Hematopoietic multipotent progenitor cell (in vitro differentiated cells): ENCODE measurements at regions not wholly inside any gene's neighbourhood (a gene's known extent, or its start where the extent isn't known, plus 50 kb on each side); places are given as distances from the start of the nearest gene placed in this dataset.

Experiments used
- DNase-seq, 3 donors: peaks; one replicate each; pipeline ENCODE4 v3.0.0-alpha.2; 2011 to 2015; ENCODE audit warnings: low read depth in 2 of 3, low spot score in 2 of 3

GRCh38 chr3:78368636-78369345 lies 1328.9 kb downstream of the ROBO2 start:
- no peak for DNase-seq

- DNase-seq: no peak
These were observed 1350.3 kb downstream of the ROBO2 start for GRCh38 chr3:78390221-78390620.

GRCh38 chr3:78398401-78398800 lies 1358.5 kb downstream of the ROBO2 start:
- DNase-seq: no peak

DNA sequence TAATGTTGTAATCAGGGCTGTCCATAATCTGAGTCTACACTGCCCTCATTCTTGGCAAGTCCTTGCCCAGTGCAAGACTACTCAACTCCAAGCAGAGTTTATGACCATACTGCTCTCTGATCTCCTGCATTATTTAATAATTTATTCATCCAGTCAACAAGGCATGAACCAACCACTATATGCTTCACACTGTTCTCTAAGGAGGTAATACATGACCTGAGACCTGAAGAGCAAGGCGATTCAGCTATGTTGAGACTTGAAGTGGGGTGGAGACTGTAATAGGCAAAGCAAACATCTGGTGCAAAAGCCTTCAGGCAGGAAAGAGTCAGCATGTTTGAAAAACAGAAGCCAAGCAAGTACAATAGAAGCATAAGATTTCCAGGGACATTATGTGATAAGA lies 1362.8 kb downstream of the ROBO2 start:
- DNase-seq: no peak

- DNase-seq: no peak
These were observed 1362.1 kb downstream of the ROBO1 start for GRCh38 chr3:78405745-78406144.

- no peak for DNase-seq
These were observed 1361.4 kb downstream of the ROBO1 start for GRCh38 chr3:78406396-78406795.

- DNase-seq: no peak
These were observed 1357.7 kb downstream of the ROBO1 start for GRCh38 chr3:78410077-78410476.

GRCh38 chr3:78414261-78414660 lies 1353.5 kb downstream of the ROBO1 start:
- no peak for DNase-seq

- no peak for DNase-seq
These were observed 1347.2 kb downstream of the ROBO1 start for GRCh38 chr3:78420611-78421010.

DNA sequence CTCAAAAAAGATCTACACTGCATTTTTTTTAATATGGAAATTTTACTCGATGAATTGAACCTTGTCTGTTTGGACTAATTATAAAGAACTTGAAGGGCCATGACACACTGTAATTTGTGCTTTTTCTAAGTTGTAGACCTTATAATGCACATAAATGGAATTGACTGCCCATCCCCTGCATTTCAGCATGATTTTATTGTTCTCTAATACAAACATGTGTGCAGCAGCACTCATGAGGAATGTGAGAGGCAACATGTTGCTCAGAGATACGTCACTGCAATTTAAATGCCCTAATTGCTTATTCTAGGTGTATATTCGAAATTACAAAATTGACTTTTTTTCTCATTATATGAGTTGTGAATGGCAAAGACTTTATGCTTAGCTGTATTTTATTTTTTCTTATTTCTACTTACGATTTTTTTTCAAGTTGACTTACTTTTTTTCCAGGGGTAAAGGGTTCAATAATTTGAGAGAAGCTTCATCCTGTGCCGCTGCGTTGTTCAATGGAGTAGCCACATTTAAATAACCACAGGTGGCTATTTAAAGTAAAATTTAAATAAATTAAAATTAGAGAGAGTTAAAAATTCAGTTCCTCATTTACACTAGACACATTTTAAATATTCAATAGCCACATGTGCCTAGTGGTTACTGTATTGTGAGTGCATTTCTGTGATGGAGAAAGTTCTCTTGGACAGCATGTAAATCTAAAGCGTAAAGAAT lies 1346.4 kb downstream of the ROBO1 start:
- no peak for DNase-seq

GRCh38 chr3:78424656-78425055 lies 1343.1 kb downstream of the ROBO1 start:
- no peak for DNase-seq

DNA sequence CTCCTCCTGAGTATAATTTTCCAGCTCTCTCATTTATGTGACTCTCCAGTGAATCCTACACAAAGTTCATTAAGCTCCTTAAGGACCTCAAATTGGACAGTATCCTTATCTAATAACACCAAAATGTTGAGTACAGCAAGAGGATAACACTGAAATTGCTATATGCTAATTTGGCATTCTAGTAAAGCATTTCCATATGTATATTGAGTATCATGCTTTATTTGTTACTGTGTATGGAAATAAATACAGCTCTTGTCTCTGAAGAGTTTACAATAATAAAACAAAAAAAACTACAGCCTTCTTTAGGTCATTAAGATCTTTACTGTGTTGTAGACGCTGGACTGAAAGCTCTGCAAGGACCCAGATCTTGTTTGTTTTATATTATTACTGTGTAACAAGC lies 1341.3 kb downstream of the ROBO1 start:
- DNase-seq: no peak

GRCh38 chr3:78427303-78427702 lies 1340.5 kb downstream of the ROBO1 start:
- DNase-seq: no peak

DNA sequence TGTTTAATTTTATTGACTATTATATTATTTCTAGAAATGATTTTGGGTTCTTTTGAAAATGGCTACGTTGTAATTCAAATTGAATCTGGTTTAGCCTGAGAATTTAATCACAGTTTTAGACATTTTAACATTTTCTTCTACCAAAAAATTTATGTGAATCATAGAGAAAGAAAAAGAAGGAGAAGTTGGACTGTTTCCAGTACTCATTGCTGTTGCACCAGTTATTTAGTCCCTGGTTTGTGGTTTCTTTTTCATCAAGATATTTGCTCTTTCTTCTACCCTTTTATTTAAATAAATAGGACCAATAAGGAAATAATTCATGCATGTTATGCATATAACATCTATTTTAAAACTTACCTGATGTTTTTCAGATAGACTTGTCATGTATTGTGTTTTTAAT lies 1337.1 kb downstream of the ROBO1 start:
- DNase-seq: no peak

GRCh38 chr3:78434801-78435200 lies 1333.0 kb downstream of the ROBO1 start:
- no peak for DNase-seq

DNA sequence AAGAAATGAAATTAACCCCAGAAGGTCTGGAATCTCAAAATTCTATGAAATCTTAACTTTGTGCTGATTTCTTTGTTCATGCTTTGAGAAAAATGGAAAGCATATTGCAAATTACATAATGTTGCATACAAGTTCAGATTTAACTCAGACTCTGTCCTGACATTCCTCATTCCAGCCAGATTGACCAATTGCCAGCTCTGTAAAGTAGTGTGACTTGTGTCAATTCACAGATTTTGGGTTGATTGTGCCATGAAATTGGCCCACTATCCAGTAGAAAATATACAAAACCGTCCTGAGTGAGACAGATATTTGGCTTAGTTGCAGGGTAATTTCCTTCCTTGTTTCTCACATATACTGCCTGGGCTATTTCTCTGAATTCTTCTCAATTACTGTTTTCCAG lies 1312.6 kb downstream of the ROBO1 start:
- DNase-seq: no peak

- no peak for DNase-seq
These were observed 1311.9 kb downstream of the ROBO1 start for GRCh38 chr3:78455712-78456433.

DNA sequence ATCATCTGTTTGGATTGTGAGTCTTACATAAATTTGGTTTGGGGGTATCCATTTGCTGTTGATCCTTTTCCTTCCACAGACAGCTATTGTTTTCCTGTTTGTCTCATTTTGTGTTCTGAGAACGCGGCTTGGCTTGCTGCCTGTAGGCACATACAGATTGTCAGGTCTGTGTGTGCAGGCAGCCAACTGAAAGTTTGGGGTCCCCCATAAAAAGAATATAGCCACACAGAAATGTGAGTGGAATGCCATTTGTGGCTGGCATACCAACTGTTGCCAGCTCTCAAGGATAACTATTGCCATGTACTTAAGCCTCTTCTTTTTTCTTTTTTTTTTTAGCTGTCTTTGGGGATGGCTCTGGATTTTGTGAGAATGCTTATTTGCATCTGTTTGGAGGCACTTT lies 1308.0 kb downstream of the ROBO1 start:
- DNase-seq: no peak

DNA sequence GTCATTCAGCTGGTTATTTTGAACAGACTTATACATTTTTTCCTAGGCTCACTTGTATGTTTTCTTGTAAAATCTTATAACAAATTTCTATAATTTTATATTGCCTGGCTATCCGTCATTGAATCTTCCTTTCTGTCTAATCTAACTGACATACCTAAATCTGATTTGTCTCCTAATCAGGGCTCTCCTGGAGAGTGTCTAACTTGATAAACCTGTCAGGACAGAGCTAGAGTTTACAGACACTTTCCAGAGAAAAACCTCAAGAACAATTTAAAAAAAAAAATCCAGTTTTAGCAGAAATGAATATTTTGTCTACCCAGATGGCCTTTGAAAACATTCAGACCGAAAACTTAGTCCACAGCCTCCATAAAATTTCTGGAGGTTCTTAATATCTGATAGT lies 1305.8 kb downstream of the ROBO1 start:
- DNase-seq: no peak

GRCh38 chr3:78476076-78476475 lies 1291.7 kb downstream of the ROBO1 start:
- no peak for DNase-seq

- no peak for DNase-seq
These were observed 1286.7 kb downstream of the ROBO1 start for GRCh38 chr3:78481050-78481449.

DNA sequence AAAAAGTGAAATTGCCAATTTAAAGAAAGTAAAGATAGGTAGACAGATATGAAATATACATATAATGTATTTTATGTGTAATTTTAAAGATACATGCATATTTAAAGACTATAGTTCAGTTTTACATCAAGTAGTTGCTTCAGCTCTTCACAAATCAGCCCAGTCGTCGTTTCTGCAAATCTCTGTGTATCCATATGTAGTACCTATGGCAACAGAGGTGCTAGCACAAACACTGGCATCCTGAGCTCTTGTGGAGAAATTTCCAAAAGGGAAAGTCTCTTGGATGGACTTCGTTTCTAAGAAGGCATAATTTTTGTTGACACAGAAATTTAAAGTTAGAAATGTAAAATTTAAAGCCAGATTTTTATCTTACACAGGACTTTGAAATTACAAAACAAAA lies 1284.7 kb downstream of the ROBO1 start:
- no peak for DNase-seq
